ENCODE measurements at regions not wholly inside any gene's neighbourhood (a gene's known extent, or its start where the extent isn't known, plus 50 kb on each side); places are given as distances from the start of the nearest gene placed in this dataset.
"Not testable (repeated sequence)": the region's sequence is repeated elsewhere in the genome, so short reads cannot be mapped to it uniquely, and the experiment has no call there.

DNA sequence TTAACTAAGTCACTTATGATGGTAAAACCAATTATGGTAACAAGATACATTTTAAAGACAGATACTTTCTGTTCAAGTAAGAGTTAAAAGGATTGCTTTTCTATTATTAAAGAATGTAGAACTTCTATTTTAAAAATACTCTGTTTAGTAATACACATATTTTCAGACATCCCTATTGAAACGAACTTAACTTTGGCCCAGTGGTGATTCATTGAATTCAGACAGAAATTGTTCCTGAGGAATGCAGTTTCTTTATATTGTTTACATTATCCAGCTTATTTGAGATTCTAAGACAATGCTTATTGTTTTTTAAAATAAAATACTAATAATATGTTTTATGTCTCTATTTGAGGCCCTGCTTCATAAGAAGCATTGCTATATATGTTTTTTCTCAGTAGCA lies 816.4 kb downstream of the SEMA5A start:
- Histone ChIP-seq H3K4me3 (no peak overlapping the region), H3K9me3 (no peaks in the 10 kb centered on the region), H3K27ac (no peak overlapping the region), H3K4me1 (ENCODE audit: control insufficient read depth in 1 of 2, low read depth in 2 of 2) (no peaks in the 10 kb centered on the region), H3K36me3 (no peaks in the 10 kb centered on the region), H3K27me3 (replicated peaks; ENCODE audit: insufficient read depth) (no peaks in the 10 kb centered on the region)
- ATAC-seq (ENCODE audit: insufficient number of reproducible peaks, low FRiP score, low read depth) (no peak), DNase-seq (ENCODE audit: low spot score) (no peak)
- TF ChIP-seq, protein P1, sequence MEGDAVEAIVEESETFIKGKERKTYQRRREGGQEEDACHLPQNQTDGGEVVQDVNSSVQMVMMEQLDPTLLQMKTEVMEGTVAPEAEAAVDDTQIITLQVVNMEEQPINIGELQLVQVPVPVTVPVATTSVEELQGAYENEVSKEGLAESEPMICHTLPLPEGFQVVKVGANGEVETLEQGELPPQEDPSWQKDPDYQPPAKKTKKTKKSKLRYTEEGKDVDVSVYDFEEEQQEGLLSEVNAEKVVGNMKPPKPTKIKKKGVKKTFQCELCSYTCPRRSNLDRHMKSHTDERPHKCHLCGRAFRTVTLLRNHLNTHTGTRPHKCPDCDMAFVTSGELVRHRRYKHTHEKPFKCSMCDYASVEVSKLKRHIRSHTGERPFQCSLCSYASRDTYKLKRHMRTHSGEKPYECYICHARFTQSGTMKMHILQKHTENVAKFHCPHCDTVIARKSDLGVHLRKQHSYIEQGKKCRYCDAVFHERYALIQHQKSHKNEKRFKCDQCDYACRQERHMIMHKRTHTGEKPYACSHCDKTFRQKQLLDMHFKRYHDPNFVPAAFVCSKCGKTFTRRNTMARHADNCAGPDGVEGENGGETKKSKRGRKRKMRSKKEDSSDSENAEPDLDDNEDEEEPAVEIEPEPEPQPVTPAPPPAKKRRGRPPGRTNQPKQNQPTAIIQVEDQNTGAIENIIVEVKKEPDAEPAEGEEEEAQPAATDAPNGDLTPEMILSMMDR (IDR thresholded peaks at IDR 0.05), result no peak

DNA sequence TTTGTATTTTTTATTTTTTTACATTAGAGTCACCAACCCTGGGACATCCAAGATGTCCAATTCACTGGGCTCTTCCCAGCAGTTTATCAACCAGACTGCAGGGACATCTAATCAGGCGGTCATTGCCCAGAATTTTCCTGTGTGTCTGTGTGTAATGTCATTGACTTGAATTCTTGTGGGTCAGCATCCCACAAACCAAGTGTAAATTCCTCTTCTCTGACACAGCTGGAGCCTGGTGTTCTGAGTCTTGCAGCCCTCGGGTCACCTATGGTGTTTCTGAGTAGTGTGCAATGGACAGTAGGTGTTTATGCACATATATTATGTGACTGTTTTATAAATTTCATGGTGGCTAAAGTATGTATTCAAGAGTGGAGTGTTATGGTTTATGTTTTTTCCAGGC lies 815.7 kb downstream of the SEMA5A start:
- TF ChIP-seq, protein P1 (IDR thresholded peaks at IDR 0.05), result no peak
- no peak for ATAC-seq (ENCODE audit: insufficient number of reproducible peaks, low FRiP score, low read depth)

DNA sequence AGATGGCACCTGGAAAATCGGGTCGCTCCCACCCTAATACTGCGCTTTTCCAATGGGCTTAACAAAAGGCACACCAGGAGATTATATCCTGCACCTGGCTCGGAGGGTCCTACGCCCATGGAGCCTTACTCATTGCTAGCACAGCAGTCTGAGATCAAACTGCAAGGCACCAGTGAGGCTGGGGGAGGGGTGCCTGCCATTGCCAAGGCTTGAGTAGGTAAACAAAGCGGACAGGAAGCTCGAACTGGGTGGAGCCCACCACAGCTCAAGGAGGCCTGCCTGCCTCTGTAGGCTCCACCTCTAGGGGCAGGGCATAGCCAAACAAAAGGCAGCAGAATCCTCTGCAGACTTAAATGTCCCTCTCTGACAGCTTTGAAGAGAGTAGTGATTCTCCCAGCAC lies 814.8 kb downstream of the SEMA5A start:
- DNase-seq (ENCODE audit: low spot score); H3K9me3 ChIP-seq; ATAC-seq (ENCODE audit: insufficient number of reproducible peaks, low FRiP score, low read depth); H3K4me3 ChIP-seq; H3K36me3 ChIP-seq; H3K27me3 ChIP-seq (replicated peaks; ENCODE audit: insufficient read depth); H3K4me1 ChIP-seq (ENCODE audit: control insufficient read depth in 1 of 2, low read depth in 2 of 2); H3K27ac ChIP-seq: not testable (repeated sequence)

More for the DNA sequence above, 815.7 kb downstream of the SEMA5A start:
- no peaks in the 10 kb centered on the region for H3K36me3 ChIP-seq
- H3K4me3 ChIP-seq, result no peak overlapping the region
- no peaks in the 10 kb centered on the region for H3K4me1 ChIP-seq (ENCODE audit: control insufficient read depth in 1 of 2, low read depth in 2 of 2)
- no peaks in the 10 kb centered on the region for H3K9me3 ChIP-seq
- no peak overlapping the region for H3K27ac ChIP-seq
- H3K27me3 ChIP-seq (replicated peaks; ENCODE audit: insufficient read depth), result no peaks in the 10 kb centered on the region
- DNase-seq (ENCODE audit: low spot score), result no peak

DNA sequence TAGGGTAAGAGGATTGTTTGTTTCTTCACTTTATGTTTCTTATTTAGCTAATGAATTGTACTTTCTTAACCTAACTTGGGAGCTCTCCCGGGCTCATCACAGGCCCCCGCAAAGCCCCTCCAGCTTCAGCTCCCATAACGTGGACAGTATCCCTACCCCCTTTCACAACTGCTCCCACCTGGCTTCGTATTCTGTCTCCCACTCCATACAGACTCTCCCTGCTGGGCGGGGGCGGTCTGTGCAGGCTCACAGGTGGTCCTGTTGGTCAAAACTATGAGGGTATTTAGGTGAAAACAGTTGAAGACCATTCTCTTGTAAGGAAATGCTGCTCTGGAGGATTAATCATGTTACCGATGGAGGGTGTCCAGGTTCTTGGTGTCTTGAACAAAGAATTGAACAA lies 805.3 kb downstream of the SEMA5A start:
- DNase-seq (ENCODE audit: low spot score) (no peak), ATAC-seq (ENCODE audit: insufficient number of reproducible peaks, low FRiP score, low read depth) (no peak)
- no peaks in the 10 kb centered on the region for H3K36me3 ChIP-seq
- H3K9me3 ChIP-seq, result no peaks in the 10 kb centered on the region
- no peaks in the 10 kb centered on the region for H3K27me3 ChIP-seq (replicated peaks; ENCODE audit: insufficient read depth)
- no peak overlapping the region for H3K27ac ChIP-seq
- H3K4me1 ChIP-seq (ENCODE audit: control insufficient read depth in 1 of 2, low read depth in 2 of 2), result no peaks in the 10 kb centered on the region
- H3K4me3 ChIP-seq, result no peak overlapping the region
- TF ChIP-seq, protein P1 (IDR thresholded peaks at IDR 0.05), result no peak

DNA sequence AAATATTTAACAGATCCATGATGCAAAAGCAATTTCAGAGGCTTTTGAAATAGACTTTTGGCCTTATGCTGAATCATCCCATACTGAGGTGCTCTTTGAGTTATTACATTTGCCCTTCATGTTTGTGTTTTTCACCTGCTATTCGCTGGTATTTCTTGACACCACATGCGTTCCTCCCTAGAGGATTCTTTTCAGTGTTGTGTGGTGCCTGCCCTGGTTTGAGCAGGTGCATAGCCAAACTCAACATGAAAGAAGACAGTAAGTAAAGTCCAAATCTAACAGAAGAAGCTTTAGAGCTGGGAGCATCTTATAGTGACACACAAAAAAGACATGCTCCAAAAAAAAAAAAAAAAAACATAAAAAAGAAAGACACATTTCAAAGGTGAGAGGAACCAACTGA lies 796.3 kb downstream of the SEMA5A start:
- TF ChIP-seq, protein P1 (IDR thresholded peaks at IDR 0.05), result no peak
- ATAC-seq (ENCODE audit: insufficient number of reproducible peaks, low FRiP score, low read depth), result no peak
- no peak overlapping the region for H3K4me3 ChIP-seq

DNA sequence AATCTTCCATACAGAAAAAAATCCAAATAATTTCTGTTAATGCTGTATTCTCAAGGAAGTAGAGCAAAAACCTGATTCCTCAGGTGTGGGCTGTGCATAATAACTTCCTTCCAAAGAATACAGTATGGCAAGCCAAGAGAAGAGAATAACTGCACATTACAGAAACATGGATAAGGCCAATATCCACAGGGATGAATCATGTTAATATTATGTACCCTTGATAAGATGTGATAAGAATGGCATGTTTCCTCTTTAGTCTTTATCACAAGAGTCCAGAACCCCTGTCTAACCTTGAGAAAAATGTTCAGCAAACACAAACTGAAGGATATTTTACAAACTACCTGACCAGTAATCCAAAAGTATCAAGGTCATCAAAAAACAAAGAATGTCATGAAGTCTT lies 795.8 kb downstream of the SEMA5A start:
- H3K36me3 ChIP-seq, result no peaks in the 10 kb centered on the region
- H3K4me3 ChIP-seq, result no peak overlapping the region
- H3K27me3 ChIP-seq (replicated peaks; ENCODE audit: insufficient read depth), result no peaks in the 10 kb centered on the region
- TF ChIP-seq, protein P1 (IDR thresholded peaks at IDR 0.05), result no peak
- H3K9me3 ChIP-seq, result no peaks in the 10 kb centered on the region
- ATAC-seq (ENCODE audit: insufficient number of reproducible peaks, low FRiP score, low read depth), result no peak
- no peaks in the 10 kb centered on the region for H3K4me1 ChIP-seq (ENCODE audit: control insufficient read depth in 1 of 2, low read depth in 2 of 2)
- no peak for DNase-seq (ENCODE audit: low spot score)
- H3K27ac ChIP-seq, result no peak overlapping the region

More for the DNA sequence above, 796.3 kb downstream of the SEMA5A start:
- H3K27ac ChIP-seq, result no peak overlapping the region
- no peaks in the 10 kb centered on the region for H3K4me1 ChIP-seq (ENCODE audit: control insufficient read depth in 1 of 2, low read depth in 2 of 2)
- H3K36me3 ChIP-seq, result no peaks in the 10 kb centered on the region
- H3K27me3 ChIP-seq (replicated peaks; ENCODE audit: insufficient read depth), result no peaks in the 10 kb centered on the region
- DNase-seq (ENCODE audit: low spot score), result no peak
- H3K9me3 ChIP-seq, result no peaks in the 10 kb centered on the region

Data from thoracic aorta (tissue), 2 donors.